HCT116 (cell line): ENCODE measurements at regions not wholly inside any gene's neighbourhood (a gene's known extent, or its start where the extent isn't known, plus 50 kb on each side); places are given as distances from the start of the nearest gene placed in this dataset.

ENCODE experiments used
- EZH2 ChIP-seq: fragments of 200-600 bp; sonication (generic); IDR thresholded peaks from 2 replicates; pipeline ENCODE4 v1.6.1; 2017; ENCODE audit warnings: antibody characterized with exemption, mixed run types
- POLR2A ChIP-seq: IDR thresholded peaks from 2 replicates; pipeline ENCODE4 v1.7.0; 2011; ENCODE audit warnings: borderline replicate concordance; ENCODE audit not compliant: insufficient read depth, insufficient read length; ENCODE audit errors: extremely low read depth
- POLR2AphosphoS5 ChIP-seq: IDR thresholded peaks from 2 replicates; pipeline ENCODE4 v1.6.1; 2011; ENCODE audit warnings: mild to moderate bottlenecking, low read depth, low read length, moderate library complexity
- SP1 ChIP-seq: IDR thresholded peaks from 2 replicates; pipeline ENCODE4 v1.6.1; 2012; ENCODE audit warnings: low read depth
- YY1 ChIP-seq: IDR thresholded peaks from 2 replicates; pipeline ENCODE4 v1.6.1; 2011; ENCODE audit warnings: low read length, low read depth, moderate library complexity, mild to moderate bottlenecking; ENCODE audit not compliant: insufficient replicate concordance; ENCODE audit errors: extremely low read depth
- TF ChIP-seq, protein P1 (sequence below), 3 experiments: fragments of 200-600 bp in 1 of 3; sonication (generic) in 1 of 3; IDR thresholded peaks in 2 of 3; conservative IDR thresholded peaks in 1 of 3; 2 replicates each; pipeline ENCODE4 v1.5.1; 2012 to 2017; ENCODE audit warnings: low read depth in 2 of 3, low read length in 2 of 3, antibody characterized with exemption in 1 of 3, borderline replicate concordance in 1 of 3, control low read depth in 1 of 3, mild to moderate bottlenecking in 1 of 3, mixed read lengths in 1 of 3, mixed run types in 1 of 3, moderate library complexity in 1 of 3; ENCODE audit not compliant: insufficient read depth in 1 of 3
- TF ChIP-seq, protein P2 (sequence below): IDR thresholded peaks from 2 replicates; pipeline ENCODE4 v1.6.1; 2012; ENCODE audit warnings: low read depth

DNA sequence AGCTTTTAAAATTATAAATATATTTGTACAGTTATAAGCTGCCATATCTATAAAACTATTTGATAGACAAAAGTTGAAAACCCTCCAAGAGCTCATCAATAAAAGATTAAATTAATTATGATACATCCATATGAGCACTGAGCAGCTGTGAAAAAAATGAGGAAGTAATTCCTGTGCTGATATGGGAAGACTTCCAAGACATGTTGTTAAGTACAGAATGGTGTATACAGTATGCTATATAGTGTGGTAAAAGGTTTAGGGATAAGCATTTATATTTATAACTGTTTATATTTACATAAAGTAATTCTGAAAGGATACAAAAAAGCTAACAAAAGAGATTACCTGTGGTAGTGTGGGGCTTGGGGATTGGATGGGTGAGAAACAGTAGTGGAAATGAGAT is 92.8 kb upstream of the BMP2K start:
- TF ChIP-seq, protein P1, sequence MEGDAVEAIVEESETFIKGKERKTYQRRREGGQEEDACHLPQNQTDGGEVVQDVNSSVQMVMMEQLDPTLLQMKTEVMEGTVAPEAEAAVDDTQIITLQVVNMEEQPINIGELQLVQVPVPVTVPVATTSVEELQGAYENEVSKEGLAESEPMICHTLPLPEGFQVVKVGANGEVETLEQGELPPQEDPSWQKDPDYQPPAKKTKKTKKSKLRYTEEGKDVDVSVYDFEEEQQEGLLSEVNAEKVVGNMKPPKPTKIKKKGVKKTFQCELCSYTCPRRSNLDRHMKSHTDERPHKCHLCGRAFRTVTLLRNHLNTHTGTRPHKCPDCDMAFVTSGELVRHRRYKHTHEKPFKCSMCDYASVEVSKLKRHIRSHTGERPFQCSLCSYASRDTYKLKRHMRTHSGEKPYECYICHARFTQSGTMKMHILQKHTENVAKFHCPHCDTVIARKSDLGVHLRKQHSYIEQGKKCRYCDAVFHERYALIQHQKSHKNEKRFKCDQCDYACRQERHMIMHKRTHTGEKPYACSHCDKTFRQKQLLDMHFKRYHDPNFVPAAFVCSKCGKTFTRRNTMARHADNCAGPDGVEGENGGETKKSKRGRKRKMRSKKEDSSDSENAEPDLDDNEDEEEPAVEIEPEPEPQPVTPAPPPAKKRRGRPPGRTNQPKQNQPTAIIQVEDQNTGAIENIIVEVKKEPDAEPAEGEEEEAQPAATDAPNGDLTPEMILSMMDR (IDR thresholded peaks at IDR 0.05 in 2 of 3, conservative IDR thresholded peaks at IDR 0.05 in 1 of 3; ENCODE audit: borderline replicate concordance in 1 of 3, insufficient read depth in 1 of 3, low read depth in 2 of 3, low read length in 2 of 3) = no peak
- no peak for TF ChIP-seq POLR2AphosphoS5
- TF ChIP-seq POLR2A = no peak
- no peak for TF ChIP-seq YY1
- TF ChIP-seq EZH2 = no peak
- TF ChIP-seq SP1 = no peak
- TF ChIP-seq, protein P2, sequence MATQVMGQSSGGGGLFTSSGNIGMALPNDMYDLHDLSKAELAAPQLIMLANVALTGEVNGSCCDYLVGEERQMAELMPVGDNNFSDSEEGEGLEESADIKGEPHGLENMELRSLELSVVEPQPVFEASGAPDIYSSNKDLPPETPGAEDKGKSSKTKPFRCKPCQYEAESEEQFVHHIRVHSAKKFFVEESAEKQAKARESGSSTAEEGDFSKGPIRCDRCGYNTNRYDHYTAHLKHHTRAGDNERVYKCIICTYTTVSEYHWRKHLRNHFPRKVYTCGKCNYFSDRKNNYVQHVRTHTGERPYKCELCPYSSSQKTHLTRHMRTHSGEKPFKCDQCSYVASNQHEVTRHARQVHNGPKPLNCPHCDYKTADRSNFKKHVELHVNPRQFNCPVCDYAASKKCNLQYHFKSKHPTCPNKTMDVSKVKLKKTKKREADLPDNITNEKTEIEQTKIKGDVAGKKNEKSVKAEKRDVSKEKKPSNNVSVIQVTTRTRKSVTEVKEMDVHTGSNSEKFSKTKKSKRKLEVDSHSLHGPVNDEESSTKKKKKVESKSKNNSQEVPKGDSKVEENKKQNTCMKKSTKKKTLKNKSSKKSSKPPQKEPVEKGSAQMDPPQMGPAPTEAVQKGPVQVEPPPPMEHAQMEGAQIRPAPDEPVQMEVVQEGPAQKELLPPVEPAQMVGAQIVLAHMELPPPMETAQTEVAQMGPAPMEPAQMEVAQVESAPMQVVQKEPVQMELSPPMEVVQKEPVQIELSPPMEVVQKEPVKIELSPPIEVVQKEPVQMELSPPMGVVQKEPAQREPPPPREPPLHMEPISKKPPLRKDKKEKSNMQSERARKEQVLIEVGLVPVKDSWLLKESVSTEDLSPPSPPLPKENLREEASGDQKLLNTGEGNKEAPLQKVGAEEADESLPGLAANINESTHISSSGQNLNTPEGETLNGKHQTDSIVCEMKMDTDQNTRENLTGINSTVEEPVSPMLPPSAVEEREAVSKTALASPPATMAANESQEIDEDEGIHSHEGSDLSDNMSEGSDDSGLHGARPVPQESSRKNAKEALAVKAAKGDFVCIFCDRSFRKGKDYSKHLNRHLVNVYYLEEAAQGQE = no peak
